ENCODE measurements at regions not wholly inside any gene's neighbourhood (a gene's known extent, or its start where the extent isn't known, plus 50 kb on each side); places are given as distances from the start of the nearest gene placed in this dataset.

DNA sequence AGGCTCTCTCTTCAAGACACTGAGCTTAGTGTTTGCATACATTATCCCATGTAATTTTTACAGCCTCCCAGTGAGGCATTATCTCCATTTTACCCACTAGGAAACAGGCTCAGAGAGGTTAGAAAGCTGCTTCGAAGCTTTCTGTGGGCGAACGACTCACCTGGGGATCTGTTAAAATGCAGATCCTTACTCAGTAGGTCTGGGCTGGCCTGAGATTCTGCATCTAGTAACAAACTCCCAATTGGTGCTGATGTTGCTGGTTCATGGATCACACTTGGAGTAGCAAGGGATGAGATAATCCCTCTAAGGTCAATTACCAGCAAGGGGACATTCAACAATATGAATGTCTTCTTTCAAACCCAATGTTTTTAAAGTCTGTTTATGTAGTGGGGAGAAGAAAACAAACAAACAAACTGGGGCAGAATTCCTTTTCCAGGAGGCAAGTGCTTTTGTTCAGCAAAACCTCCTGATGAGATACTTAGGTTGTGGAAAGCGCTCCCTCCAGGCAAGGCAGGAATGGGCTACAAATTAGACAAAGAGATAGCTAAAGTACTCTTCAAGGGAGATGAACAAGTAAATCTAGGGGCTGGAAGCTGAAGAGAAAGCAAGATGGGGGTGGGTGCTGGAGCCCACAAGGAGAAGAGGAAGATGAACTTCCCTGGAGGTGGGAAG lies 311.9 kb downstream of the SHQ1 start:
- no peak for TF ChIP-seq ZFX (IDR thresholded peaks at IDR 0.05; ENCODE audit: borderline replicate concordance)
- TF ChIP-seq, protein P1, sequence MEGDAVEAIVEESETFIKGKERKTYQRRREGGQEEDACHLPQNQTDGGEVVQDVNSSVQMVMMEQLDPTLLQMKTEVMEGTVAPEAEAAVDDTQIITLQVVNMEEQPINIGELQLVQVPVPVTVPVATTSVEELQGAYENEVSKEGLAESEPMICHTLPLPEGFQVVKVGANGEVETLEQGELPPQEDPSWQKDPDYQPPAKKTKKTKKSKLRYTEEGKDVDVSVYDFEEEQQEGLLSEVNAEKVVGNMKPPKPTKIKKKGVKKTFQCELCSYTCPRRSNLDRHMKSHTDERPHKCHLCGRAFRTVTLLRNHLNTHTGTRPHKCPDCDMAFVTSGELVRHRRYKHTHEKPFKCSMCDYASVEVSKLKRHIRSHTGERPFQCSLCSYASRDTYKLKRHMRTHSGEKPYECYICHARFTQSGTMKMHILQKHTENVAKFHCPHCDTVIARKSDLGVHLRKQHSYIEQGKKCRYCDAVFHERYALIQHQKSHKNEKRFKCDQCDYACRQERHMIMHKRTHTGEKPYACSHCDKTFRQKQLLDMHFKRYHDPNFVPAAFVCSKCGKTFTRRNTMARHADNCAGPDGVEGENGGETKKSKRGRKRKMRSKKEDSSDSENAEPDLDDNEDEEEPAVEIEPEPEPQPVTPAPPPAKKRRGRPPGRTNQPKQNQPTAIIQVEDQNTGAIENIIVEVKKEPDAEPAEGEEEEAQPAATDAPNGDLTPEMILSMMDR (IDR thresholded peaks at IDR 0.05), result no peak
- H3K27ac ChIP-seq, result no peak overlapping the region

DNA sequence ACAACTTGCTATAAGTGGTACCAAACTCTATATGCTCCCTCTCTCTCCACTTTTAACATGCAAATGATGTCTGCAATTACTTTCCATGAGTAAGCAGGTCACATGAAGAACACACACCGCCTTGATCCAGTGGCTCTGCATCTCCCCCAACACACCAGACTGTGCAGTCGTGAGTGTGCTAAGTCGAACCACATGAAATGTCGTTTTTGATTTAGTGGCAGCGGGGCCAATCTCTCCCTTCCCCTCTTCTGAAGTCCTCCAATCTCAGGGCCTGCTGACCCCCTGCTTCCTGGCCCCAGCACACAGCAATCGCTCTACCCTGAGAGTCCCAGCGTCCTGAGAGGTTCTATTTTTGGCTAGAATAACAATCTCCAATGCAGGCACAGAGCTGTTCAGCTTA lies 312.5 kb downstream of the SHQ1 start:
- H3K27ac ChIP-seq, result no peak overlapping the region
- no peak for TF ChIP-seq ZFX (IDR thresholded peaks at IDR 0.05; ENCODE audit: borderline replicate concordance)
- TF ChIP-seq, protein P1 (IDR thresholded peaks at IDR 0.05), result no peak

DNA sequence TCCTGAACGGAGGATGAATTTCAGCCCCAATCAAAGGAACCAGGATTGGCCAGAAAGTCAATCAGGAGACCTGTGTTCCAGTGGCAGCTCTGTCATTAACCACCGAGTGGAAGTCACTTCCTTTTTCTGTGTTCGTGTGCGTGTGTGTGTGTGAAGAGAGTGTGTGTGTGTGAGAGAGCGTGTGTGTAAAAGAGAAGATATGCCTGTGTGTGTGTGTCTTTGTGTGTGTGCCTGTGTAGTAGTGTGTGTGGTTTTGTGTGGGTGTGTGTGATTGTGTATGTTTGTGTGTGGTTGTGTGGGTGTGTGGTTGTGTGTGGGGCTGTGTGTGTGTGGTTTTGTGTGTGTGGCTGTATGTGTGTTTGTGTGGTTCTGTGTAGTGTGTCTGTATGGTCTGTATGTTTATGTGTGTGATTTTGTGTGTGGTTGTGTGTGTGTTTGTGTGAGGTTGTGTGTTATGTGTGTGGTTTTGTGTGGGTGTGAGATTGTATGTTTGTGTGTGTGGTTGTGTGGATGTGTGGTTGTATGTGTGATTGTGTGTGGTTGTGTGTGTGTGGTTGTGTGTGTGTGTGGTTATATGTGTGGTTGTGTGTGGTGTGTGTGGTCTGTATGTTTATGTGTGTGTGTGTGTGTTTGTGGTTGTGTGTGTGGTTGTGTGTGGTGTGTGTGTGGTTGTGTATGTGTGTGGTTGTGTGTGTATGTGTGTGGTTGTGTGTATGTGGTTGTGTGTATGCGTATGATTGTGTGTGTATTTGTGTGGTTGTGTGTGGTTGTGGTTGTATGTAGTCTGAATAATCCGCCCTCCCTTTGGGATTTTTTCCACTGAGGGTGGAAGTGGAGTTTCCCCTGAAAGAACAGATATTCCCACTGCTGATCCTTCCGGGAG lies 314.4 kb downstream of the SHQ1 start:
- H3K27ac ChIP-seq, result no peak overlapping the region
- TF ChIP-seq ZFX (IDR thresholded peaks at IDR 0.05; ENCODE audit: borderline replicate concordance), result no peak
- TF ChIP-seq, protein P1 (IDR thresholded peaks at IDR 0.05), result no peak

DNA sequence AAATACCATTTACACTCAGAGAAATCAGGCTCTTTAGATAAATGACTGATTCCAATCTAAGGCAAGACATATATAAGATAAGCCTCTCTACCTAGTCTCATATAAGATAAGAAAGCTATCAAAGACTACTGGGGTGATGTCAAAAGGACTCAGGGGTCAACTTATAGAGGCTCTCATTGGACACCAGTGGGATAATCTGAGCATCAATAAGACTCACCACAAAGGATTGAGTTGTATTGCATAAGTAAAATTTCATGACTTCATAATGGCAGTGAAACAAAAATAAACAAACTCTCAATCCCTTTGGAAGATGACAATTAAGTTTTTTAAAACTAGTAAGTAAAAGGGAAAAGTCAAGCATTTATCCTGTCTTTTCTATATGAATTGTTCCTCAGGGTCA lies 317.8 kb downstream of the SHQ1 start:
- no peak overlapping the region for H3K27ac ChIP-seq
- TF ChIP-seq ZFX (IDR thresholded peaks at IDR 0.05; ENCODE audit: borderline replicate concordance), result no peak
- TF ChIP-seq, protein P1 (IDR thresholded peaks at IDR 0.05), result no peak

DNA sequence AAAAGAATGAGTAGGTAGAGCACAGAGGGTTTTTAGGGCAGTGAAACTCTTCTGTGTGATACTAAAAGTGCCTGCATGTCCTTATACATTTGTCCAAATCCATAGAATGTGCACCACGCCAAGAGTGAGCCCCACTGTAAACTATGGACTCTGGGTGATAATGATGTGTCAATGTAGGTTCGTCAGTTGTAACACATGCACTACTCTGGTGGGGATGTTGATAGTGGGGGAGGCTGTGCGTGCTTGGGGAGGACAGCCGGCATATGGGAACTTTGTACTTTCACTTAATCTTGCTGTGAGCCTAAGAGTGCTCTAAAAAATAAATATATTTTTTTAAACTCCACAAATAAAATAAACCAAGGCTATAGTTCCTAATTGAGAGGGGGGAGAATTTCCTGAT lies 319.2 kb downstream of the SHQ1 start:
- TF ChIP-seq ZFX (IDR thresholded peaks at IDR 0.05; ENCODE audit: borderline replicate concordance), result no peak
- TF ChIP-seq, protein P1 (IDR thresholded peaks at IDR 0.05), result no peak

DNA sequence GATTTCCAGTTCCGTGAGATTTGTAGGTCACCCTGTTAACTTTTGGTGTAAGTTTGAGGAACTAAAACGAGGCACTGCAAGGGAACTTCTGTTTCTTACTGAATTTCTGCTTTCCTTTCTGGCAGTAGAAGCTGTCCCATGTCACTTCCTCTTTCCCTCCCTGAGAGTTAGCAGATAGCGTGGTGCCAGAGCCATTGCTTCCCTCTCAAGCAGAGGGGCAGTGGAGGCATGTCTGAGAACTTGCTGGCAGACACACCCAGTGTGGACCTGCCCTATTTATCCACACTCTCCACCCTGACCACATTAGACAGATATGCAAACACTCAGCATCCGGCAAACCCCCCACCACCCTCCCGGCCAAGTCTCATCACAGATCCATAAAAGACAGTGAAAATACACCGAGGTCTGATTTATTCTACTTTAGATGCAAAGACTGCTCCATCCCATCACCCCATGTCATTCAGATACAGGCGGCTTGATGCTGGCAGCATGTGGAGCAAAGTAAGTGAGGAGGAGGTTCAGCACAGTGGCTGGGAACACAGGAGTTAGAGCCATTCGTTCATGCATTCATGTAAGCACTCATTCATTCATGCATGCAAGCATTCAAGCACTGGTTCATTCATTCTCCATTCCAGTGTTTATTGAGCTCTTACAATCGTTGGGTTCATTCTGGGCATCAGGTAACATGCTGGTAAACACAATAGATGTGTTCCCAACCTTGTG lies 324.7 kb downstream of the SHQ1 start:
- TF ChIP-seq ZFX (IDR thresholded peaks at IDR 0.05; ENCODE audit: borderline replicate concordance), result no peak
- TF ChIP-seq, protein P1 (IDR thresholded peaks at IDR 0.05), result no peak
- H3K27ac ChIP-seq, result no peak overlapping the region

More for the DNA sequence above, 319.2 kb downstream of the SHQ1 start:
- no peak overlapping the region for H3K27ac ChIP-seq
